Suppressor macrophage (primary cell): ENCODE measurements at regions not wholly inside any gene's neighbourhood (a gene's known extent, or its start where the extent isn't known, plus 50 kb on each side); places are given as distances from the start of the nearest gene placed in this dataset.

ENCODE experiments used
- DNase-seq, 4 experiments: peaks; one replicate each; pipeline ENCODE4 v3.0.0-alpha.2; 2020 to 2022

- DNase-seq, result no peak
Observed at GRCh38 chr4:35963383-35963782, 280.9 kb downstream of the ARAP2 start.

GRCh38 chr4:35963974-35964515 lies 280.3 kb downstream of the ARAP2 start:
- DNase-seq, result no peak

GRCh38 chr4:35965300-35965699 lies 279.0 kb downstream of the ARAP2 start:
- DNase-seq, result no peak

DNA sequence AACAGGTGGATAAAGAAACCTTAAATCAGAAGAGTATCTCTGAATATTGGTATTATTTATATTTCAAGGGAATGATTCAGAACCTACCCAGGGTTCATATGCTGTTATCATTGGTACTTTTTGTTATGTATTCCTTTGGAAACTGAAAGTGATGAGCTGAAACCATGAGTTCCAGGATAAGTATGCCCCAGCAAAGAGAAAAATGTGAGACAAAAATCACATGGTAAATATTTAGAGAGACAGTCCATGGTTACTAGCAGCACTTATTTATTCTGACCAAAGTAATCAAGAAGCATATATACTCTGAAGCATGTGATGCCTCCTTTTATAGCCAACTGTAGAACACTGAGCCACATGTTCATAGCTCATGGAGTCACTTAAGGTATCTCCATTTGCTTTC lies 277.7 kb downstream of the ARAP2 start:
- no peak for DNase-seq

DNA sequence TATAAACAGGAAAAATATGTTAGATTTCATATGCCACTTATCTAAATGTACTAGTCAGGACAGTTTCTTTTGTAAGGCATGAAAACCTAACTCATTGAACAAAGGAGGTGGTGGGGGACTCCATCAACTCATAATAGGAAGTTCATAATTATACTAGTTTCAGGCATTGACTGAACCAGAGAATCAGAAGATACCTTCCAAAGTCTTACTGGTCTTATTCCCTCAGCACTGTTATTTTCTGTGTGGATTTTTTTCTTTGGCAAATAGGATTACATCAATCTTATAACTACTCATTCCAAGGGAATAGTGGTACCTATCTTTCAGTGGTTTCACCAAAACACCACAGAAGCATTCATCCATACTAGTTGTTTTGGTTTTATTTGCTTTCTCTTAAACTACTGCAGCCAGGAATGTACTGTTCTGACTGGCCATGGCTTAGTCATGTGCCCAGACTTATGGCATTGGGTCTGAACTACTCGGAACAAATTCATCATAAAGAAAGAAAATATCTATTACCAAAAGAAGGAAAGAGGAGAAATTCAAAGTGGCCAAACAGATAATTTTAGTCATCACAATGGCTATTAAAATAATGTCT lies 273.9 kb downstream of the ARAP2 start:
- no peak for DNase-seq

DNA sequence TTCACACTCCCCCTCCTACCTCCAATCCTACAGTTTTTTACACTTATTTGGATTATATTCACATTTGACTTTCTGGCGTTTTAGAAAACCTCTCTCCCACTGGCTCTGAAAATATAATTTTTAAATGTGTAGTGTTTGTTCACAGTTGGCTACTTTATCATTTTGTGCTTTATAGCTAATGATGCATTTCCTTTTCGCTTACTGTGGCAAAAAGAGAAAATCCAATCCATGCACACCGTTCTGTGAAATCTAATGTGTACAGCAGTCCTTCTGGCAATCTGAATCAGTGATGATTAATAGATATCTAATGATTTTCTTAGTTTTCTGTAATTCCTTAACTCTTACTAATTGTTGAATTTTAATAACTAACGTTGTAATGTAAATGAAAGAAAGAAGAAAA lies 271.5 kb downstream of the ARAP2 start:
- no peak for DNase-seq

- no peak for DNase-seq
Observed at GRCh38 chr4:35975617-35976355, 268.5 kb downstream of the ARAP2 start.

DNA sequence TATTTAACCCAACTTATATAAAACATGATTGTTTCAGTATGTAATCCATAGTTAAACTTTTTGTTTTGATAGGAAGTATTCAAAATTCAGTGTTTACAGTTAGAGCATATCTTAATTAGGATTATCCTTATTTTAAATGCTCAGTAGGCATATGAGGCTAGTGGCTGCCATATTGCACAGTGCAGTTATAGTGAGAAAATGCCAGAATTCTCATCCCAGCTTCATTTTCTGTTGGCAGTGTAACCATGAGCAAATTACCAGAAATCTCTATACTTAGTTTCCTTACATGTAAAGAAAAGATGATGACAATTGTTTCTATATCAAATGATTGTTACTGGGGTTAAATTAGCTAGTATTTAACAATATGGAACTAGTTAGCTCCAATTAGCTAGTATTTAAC lies 265.8 kb downstream of the ARAP2 start:
- no peak for DNase-seq

GRCh38 chr4:35982318-35982717 lies 262.0 kb downstream of the ARAP2 start:
- no peak for DNase-seq

DNA sequence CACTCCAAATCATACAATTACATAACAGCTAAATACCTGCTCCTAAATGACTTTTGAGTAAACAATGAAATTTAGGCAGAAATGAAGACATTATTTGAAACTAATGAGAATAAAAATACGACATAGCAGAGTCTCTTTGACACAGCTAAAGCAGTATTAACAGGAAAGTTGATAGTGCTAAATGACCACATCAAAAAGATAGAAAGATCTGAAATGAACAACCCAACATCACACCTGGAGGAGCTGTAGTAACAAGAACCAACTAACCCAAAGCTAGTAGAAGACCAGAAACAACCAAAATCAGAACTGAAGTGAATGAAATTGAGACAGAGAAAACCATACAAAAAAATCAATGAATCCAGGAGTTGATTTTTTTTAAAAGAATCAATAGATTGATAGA lies 257.8 kb downstream of the ARAP2 start:
- no peak for DNase-seq

DNA sequence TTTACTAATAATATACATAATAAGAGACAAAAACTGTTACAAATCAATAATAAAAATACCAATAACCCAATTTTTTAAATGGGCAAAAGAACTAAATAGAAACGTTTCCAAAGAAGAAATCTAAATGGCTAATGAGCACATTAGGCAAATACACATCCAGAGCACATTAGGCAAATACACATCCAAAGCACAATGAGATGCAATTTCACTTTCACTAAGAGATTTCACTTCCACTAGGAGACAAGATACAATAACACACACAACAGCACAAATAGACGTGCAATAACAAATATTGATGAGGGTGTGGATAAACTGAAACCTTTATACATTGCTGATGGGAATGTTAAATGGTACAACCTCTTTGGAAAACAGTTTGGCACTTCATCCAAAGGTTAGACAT lies 250.7 kb downstream of the ARAP2 start:
- DNase-seq, result no peak

DNA sequence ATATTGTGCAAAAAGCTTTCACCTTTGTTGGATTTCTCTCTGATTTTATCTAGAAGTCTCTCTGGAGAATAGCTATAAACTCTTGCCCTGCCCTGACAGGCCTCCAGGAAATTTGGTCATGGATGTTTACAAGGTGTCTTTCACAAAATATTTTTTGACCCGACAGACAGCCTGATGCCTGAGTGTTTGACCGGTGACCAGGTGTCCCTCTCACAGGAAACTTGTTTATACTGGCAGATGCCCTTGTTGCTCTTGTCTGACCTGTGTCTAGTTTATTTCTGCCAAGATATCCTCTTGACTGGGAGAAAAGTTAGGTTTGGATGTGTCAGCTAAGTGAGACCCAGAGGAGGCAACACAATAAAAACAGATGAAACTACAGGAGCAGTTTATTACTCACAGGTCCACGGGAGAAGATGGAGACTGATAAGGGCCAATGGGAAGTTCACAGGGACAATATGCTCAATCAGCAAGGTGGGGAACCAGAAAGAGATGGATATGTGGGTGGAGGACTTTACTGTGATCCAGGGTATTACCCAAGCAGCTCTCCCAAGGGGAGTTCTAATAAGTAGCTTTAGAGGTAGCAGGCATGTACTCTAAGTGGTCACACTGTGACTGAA lies 243.3 kb downstream of the ARAP2 start:
- no peak for DNase-seq

GRCh38 chr4:36003051-36003450 lies 241.3 kb downstream of the ARAP2 start:
- no peak for DNase-seq

DNA sequence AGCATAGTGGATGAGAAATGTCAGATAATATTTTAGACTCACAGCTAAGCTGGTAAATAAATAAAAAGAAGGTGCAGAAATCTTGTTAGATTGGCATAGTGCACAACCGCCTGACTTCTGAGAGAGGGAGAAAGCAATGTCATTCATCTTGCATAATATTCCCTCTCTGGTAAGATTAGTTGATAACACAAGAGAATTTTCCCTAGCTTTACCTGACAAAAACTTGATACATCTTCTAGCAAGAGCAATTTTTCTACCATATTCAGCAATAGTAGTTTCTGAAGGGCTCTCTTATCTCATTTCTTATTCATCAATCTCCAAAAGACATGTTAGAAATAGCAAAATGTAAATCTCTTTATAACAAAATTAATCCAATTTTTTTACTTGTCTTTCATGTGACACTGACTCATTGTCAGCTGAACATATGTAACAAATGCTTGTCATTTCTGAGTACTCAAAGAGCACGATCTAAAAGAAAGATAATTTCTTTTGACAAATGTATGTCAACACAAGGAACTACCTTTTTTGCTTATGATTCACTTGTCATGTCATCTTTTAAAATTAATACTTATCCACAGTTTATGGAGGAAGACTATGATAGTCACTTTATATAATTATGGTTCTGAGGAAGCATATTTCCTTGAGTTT lies 240.0 kb downstream of the ARAP2 start:
- peak in 3 of 4 experiments; percentile 4 to 40 (median 21) for DNase-seq

DNA sequence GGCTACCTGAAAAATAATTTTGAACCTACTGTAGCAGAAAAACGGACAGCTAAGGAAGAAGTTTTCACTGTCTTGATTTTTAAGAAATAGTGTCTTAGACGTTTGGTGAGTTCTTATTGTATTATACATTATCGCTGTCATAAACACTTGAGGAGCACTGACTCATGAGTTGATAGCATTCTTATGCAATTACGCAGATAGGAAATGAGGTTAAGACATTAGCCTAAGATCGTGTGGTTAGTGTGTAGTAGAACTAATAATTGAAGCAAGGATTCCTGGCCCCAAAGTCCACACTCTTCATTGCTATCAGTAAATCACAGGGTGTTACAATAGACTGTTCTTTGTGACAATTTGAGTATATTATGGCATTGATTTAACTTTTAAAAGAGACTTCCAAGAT lies 238.1 kb downstream of the ARAP2 start:
- DNase-seq, result no peak

DNA sequence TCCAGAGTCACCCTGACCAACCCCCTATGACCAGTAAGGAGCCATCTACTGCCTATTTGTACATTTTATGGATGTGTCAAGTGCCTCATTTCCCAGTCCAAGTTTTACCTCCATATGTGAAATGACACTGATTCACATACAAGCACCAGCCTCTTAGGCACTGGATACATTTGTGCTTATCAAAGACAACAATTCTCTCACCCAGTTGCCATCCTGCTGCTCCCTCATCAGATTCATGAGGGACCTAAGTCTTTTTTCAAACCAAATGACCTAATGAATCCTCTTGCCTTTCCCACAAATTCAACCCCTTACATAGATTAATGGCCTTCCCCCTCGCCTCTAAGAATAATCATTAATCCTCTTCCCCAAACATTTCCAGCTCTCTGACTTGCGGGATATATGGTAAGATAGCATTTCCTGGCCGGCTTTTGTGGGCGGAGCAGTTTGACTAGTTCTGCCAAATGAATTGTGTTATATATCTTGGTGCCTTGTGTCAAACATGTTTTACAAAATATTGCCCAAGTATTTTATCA lies 233.9 kb downstream of the ARAP2 start:
- no peak for DNase-seq

- no peak for DNase-seq
Observed at GRCh38 chr4:36011381-36011780, 232.9 kb downstream of the ARAP2 start.

- DNase-seq, result no peak
Observed at GRCh38 chr4:36012503-36012902, 231.8 kb downstream of the ARAP2 start.

- DNase-seq, result no peak
Observed at GRCh38 chr4:36013206-36013605, 231.1 kb downstream of the ARAP2 start.
